Neuronal stem cell (in vitro differentiated cells): ENCODE measurements at regions not wholly inside any gene's neighbourhood (a gene's known extent, or its start where the extent isn't known, plus 50 kb on each side); places are given as distances from the start of the nearest gene placed in this dataset.
A peak's percentile ranks its signal among the peaks of the same experiment; 100 is the strongest.

Source experiments
- DNase-seq: peaks from one replicate; pipeline ENCODE4 v3.0.0-alpha.2; 2013; ENCODE audit warnings: low spot score
- H2AFZ ChIP-seq: one replicate; pipeline ENCODE4 v1.6.1; 2013; ENCODE audit warnings: mild to moderate bottlenecking, low read length, inconsistent platforms
- H2AK5ac ChIP-seq: 2 replicates; pipeline ENCODE4 v1.6.1; 2013; ENCODE audit warnings: low read depth, mild to moderate bottlenecking, inconsistent platforms, low read length, moderate library complexity, mixed read lengths
- H2BK120ac ChIP-seq: 2 replicates; pipeline ENCODE4 v1.6.1; 2013; ENCODE audit warnings: low read depth, mild to moderate bottlenecking, inconsistent platforms, low read length, moderate library complexity, mixed read lengths
- H2BK12ac ChIP-seq: one replicate; pipeline ENCODE4 v1.6.1; 2013; ENCODE audit warnings: low read length, inconsistent platforms
- H2BK15ac ChIP-seq: 2 replicates; pipeline ENCODE4 v1.6.1; 2013; ENCODE audit warnings: mild to moderate bottlenecking, low read length, inconsistent platforms, mixed read lengths
- H2BK5ac ChIP-seq: one replicate; pipeline ENCODE4 v1.6.1; 2013; ENCODE audit warnings: inconsistent platforms, mild to moderate bottlenecking, low read length, moderate library complexity
- H3K14ac ChIP-seq: one replicate; pipeline ENCODE4 v1.6.1; 2013; ENCODE audit warnings: low read length, inconsistent platforms
- H3K18ac ChIP-seq: 2 replicates; pipeline ENCODE4 v1.6.1; 2013; ENCODE audit warnings: low read length, inconsistent platforms
- H3K23ac ChIP-seq: 2 replicates; pipeline ENCODE4 v1.6.1; 2013; ENCODE audit warnings: low read depth, mild to moderate bottlenecking, mixed read lengths, low read length, inconsistent platforms; ENCODE audit not compliant: poor library complexity
- H3K27ac ChIP-seq: replicated peaks from 3 replicates; pipeline ENCODE4 v1.5.1; 2013; ENCODE audit warnings: low read length, inconsistent platforms
- H3K27me3 ChIP-seq, 3 experiments: 2 replicates each; pipeline ENCODE4 v1.6.1; 2013; ENCODE audit warnings: low read length in 3 of 3, mild to moderate bottlenecking in 2 of 3, inconsistent platforms in 1 of 3, low read depth in 1 of 3, mixed read lengths in 1 of 3, moderate library complexity in 1 of 3; ENCODE audit not compliant: control insufficient read depth in 3 of 3, insufficient read depth in 3 of 3
- H3K36me3 ChIP-seq, 2 donors: replicated peaks in 1 of 2; 2 replicates each; pipeline ENCODE4 v1.6.1; 2013; ENCODE audit warnings: low read length in 2 of 2; ENCODE audit not compliant: control insufficient read depth in 2 of 2, insufficient read depth in 2 of 2
- H3K4ac ChIP-seq: 2 replicates; pipeline ENCODE4 v1.6.1; 2013; ENCODE audit warnings: inconsistent platforms, mild to moderate bottlenecking, low read length, moderate library complexity
- H3K4me1 ChIP-seq, 2 donors: 1 replicate in 1 of 2; 2 replicates in 1 of 2; pipeline ENCODE4 v1.6.1; 2013; ENCODE audit warnings: low read length in 2 of 2, low read depth in 1 of 2; ENCODE audit not compliant: control insufficient read depth in 2 of 2, insufficient read depth in 1 of 2
- H3K4me2 ChIP-seq: one replicate; pipeline ENCODE4 v1.6.1; 2013; ENCODE audit warnings: mild to moderate bottlenecking, low read length, inconsistent platforms; ENCODE audit not compliant: insufficient read depth, poor library complexity, severe bottlenecking
- H3K4me3 ChIP-seq, 2 donors: 2 replicates each; pipeline ENCODE4 v1.5.1; 2013; ENCODE audit warnings: low read length in 2 of 2, mild to moderate bottlenecking in 2 of 2, inconsistent platforms in 1 of 2, moderate library complexity in 1 of 2
- H3K79me1 ChIP-seq: one replicate; pipeline ENCODE4 v1.6.1; 2013; ENCODE audit warnings: low read depth, mild to moderate bottlenecking, inconsistent platforms, low read length, moderate library complexity
- H3K9ac ChIP-seq: one replicate; pipeline ENCODE4 v1.6.1; 2013; ENCODE audit warnings: mild to moderate bottlenecking, low read depth, low read length, inconsistent platforms; ENCODE audit not compliant: poor library complexity
- H3K9me3 ChIP-seq, 2 donors: replicated peaks in 1 of 2; 2 replicates each; pipeline versions ENCODE3 to v1.6.1; 2013; ENCODE audit warnings: low read length in 2 of 2, mild to moderate bottlenecking in 2 of 2, inconsistent platforms in 1 of 2, low read depth in 1 of 2, mixed read lengths in 1 of 2, moderate library complexity in 1 of 2; ENCODE audit not compliant: control insufficient read depth in 2 of 2, insufficient read depth in 1 of 2
- H4K8ac ChIP-seq: one replicate; pipeline ENCODE4 v1.6.1; 2013; ENCODE audit warnings: low read depth, mild to moderate bottlenecking, inconsistent platforms, low read length, moderate library complexity
- H4K91ac ChIP-seq: one replicate; pipeline ENCODE4 v1.6.1; 2013; ENCODE audit warnings: low read length, low read depth, mild to moderate bottlenecking, inconsistent platforms; ENCODE audit not compliant: poor library complexity
- WGBS, 2 donors: extraction: QIAGEN DNeasy Blood & Tissue Kit; methylation state at CpG; one replicate each; pipeline ENCODE4 v1.1.7; 2013; ENCODE audit warnings: missing lambda C conversion rate in 2 of 2, mixed read lengths in 1 of 2; ENCODE audit not compliant: insufficient read length in 2 of 2, insufficient replicate concordance in 1 of 2; ENCODE audit errors: extremely low coverage in 2 of 2; 5-methylcytosine and 5-hydroxymethylcytosine counted together

DNA sequence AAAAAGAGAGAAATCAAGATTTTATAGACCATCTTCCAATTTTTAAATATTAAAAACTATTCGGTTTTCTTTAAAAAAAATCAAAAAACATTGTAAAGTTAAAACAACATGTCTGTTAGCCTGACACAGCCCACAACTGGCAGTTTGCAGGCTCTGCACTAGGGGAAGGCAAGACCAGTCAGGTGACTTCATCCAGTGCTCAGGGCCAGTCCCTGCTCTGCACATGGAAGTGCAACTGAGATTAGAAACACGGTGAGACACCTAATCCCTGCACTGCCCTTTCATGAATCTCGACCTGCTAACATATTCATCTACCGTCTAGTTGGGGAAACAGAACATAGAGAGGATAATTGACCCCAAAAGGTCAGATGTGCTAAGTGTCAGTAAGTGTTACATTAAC, 135.2 kb downstream of the BARD1 start:
- Histone ChIP-seq H3K36me3 (no peaks in the 10 kb centered on the region), H3K9ac (no peak overlapping the region), H3K4me3 (no peak overlapping the region), H3K4me2 (no peak overlapping the region), H3K27ac (no peak overlapping the region), H3K4me1 (peaks cover 4 to 9% of the 10 kb centered on the region in 2 donors), H3K4ac (no peak overlapping the region), H3K9me3 (no peaks in the 10 kb centered on the region), H3K18ac (no peak overlapping the region), H3K27me3 (no peaks in the 10 kb centered on the region), H2BK15ac (no peak overlapping the region), H2BK120ac (no peak overlapping the region), H2BK12ac (no peak overlapping the region), H3K14ac (no peak overlapping the region), H4K8ac (no peak overlapping the region), H2BK5ac (no peak overlapping the region), H4K91ac (no peak overlapping the region), H2AFZ (no peak overlapping the region), H2AK5ac (no peak overlapping the region), H3K23ac (no peak overlapping the region), H3K79me1 (no peaks in the 10 kb centered on the region)
- WGBS, 2 donors, result 100% methylated on average over 1 of the region's 4 CpGs; no CpG with 5 or more reads in 1 of the 2 donors
- no peak for DNase-seq

DNA sequence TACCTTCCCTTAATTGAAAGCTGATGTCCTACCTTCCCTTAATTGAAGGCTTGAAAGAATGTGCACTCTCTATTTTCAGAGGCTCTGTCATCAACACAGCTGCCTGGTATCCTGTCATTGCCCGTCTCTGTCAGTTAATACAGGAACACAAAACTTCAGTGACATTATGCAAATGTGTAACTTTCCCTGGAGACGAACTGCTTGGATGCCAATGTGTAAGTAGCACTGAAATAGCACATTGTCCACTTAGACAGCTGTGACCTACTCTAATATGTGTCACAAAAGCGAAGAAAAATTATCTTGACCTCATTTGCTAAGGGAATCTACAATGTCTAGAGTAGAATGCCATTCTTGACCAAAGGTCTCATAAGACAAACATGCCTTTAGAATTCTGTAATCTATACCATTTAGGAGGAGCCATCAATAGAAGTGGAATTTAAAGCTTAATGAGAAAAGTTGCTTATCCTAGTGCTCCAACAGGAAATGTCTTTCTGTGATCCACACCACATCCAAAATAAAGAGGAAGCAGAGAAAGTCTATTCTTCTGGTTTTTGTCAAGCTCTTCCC, 138.1 kb downstream of the BARD1 start:
- no peaks in the 10 kb centered on the region for H3K9me3 ChIP-seq
- H3K23ac ChIP-seq, result no peak overlapping the region
- H3K14ac ChIP-seq, result no peak overlapping the region
- H2AK5ac ChIP-seq, result no peak overlapping the region
- H3K36me3 ChIP-seq, result no peaks in the 10 kb centered on the region
- H3K4me2 ChIP-seq, result no peak overlapping the region
- H3K79me1 ChIP-seq, result no peaks in the 10 kb centered on the region
- H3K4ac ChIP-seq, result no peak overlapping the region
- H3K27me3 ChIP-seq, result no peaks in the 10 kb centered on the region
- H3K18ac ChIP-seq, result no peak overlapping the region
- DNase-seq, result no peak
- no CpG with 5 or more reads among the region's 3 CpGs for WGBS, 2 donors
- H4K91ac ChIP-seq, result no peak overlapping the region
- H2BK5ac ChIP-seq, result no peak overlapping the region
- H4K8ac ChIP-seq, result no peak overlapping the region
- H3K9ac ChIP-seq, result no peak overlapping the region
- H3K27ac ChIP-seq, result peak overlapping the region; percentile 5
- H3K4me1 ChIP-seq, result peaks cover 4 to 9% of the 10 kb centered on the region in 2 donors
- no peak overlapping the region for H3K4me3 ChIP-seq
- peak overlapping the region; percentile 32 for H2AFZ ChIP-seq
- no peak overlapping the region for H2BK12ac ChIP-seq
- no peak overlapping the region for H2BK120ac ChIP-seq
- H2BK15ac ChIP-seq, result no peak overlapping the region

DNA sequence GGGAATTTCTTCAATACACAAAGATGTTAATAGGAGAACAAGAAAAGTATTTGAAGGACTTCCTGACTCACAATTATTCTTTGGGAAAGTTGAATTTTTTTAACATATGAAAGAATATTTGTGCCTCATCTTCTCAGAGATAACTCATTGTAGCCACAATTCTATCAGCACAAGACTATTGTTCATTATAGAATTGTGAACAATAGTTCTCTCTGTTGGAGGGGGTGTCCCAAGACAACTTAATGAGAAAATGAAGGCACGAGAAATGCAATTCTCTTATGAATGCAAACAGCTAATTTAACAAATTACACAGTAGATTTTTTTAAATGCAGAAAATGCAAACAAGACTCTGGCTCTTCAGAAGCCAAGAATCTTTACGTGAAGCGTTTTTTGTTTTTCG, 157.0 kb downstream of the BARD1 start:
- no peak overlapping the region for H3K18ac ChIP-seq

DNA sequence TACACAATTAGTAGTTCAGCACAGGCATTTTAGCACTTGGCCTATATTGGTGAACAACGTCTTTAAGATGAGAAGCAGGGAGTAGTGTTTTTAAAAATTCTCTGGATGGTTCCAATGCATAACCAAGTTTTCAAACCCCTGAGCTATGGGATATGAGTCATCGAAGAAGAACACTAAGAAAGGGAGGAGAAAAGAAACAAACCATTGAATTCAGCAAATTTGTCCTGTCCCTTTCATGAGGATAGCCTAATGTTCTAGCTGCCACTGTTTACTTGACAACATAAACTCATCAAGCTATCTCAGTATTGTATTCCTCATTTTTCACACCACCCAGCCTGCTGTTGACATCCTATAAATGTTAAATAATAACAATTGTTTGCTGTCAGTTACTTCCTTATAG, 158.0 kb downstream of the BARD1 start:
- H3K14ac ChIP-seq, result no peak overlapping the region
- peaks cover 0 to under 1% of the 10 kb centered on the region in 2 donors for H3K9me3 ChIP-seq
- no peak overlapping the region for H3K4me2 ChIP-seq
- no peak overlapping the region for H2BK120ac ChIP-seq
- no peak overlapping the region for H3K4me3 ChIP-seq
- no CpG with 5 or more reads among the region's 2 CpGs for WGBS, 2 donors
- H3K27ac ChIP-seq, result no peak overlapping the region
- no peak overlapping the region for H2BK5ac ChIP-seq
- no peak for DNase-seq
- no peak overlapping the region for H3K9ac ChIP-seq
- H2AK5ac ChIP-seq, result no peak overlapping the region
- no peak overlapping the region for H3K18ac ChIP-seq
- H3K23ac ChIP-seq, result no peak overlapping the region
- no peak overlapping the region for H4K8ac ChIP-seq
- no peaks in the 10 kb centered on the region for H3K27me3 ChIP-seq
- H3K36me3 ChIP-seq, result no peaks in the 10 kb centered on the region
- H2BK12ac ChIP-seq, result no peak overlapping the region
- H2AFZ ChIP-seq, result no peak overlapping the region
- H3K4me1 ChIP-seq, result no peaks in the 10 kb centered on the region
- no peaks in the 10 kb centered on the region for H3K79me1 ChIP-seq
- no peak overlapping the region for H3K4ac ChIP-seq
- H2BK15ac ChIP-seq, result no peak overlapping the region
- H4K91ac ChIP-seq, result no peak overlapping the region

More for the DNA sequence above, 157.0 kb downstream of the BARD1 start:
- H3K23ac ChIP-seq, result no peak overlapping the region
- H2AK5ac ChIP-seq, result no peak overlapping the region
- H3K9me3 ChIP-seq, result peaks cover 0 to 8% of the 10 kb centered on the region in 2 donors
- H2BK120ac ChIP-seq, result no peak overlapping the region
- H3K4me3 ChIP-seq, result no peak overlapping the region
- H2BK15ac ChIP-seq, result no peak overlapping the region
- no peak overlapping the region for H2AFZ ChIP-seq
- no peaks in the 10 kb centered on the region for H3K36me3 ChIP-seq
- H4K91ac ChIP-seq, result no peak overlapping the region
- H3K4ac ChIP-seq, result no peak overlapping the region
- no peak overlapping the region for H3K4me2 ChIP-seq
- no CpG with 5 or more reads among the region's 4 CpGs for WGBS, 2 donors
- no peak overlapping the region for H4K8ac ChIP-seq
- no peaks in the 10 kb centered on the region for H3K4me1 ChIP-seq
- H2BK12ac ChIP-seq, result no peak overlapping the region
- no peak overlapping the region for H3K27ac ChIP-seq
- H3K9ac ChIP-seq, result no peak overlapping the region
- no peak for DNase-seq
- H3K79me1 ChIP-seq, result no peaks in the 10 kb centered on the region
- H3K14ac ChIP-seq, result no peak overlapping the region
- no peak overlapping the region for H2BK5ac ChIP-seq
- H3K27me3 ChIP-seq, result no peaks in the 10 kb centered on the region
